Hypothalamus (tissue), 51 donors: ENCODE measurements at regions not wholly inside any gene's neighbourhood (a gene's known extent, or its start where the extent isn't known, plus 50 kb on each side); places are given as distances from the start of the nearest gene placed in this dataset.
"Not testable (repeated sequence)": the region's sequence is repeated elsewhere in the genome, so short reads cannot be mapped to it uniquely, and the experiment has no call there.

Experiments
- DNase-seq, 51 donors: peaks; one replicate each; lab custom pipeline; 2025; lab: John Stamatoyannopoulos, UW

DNA sequence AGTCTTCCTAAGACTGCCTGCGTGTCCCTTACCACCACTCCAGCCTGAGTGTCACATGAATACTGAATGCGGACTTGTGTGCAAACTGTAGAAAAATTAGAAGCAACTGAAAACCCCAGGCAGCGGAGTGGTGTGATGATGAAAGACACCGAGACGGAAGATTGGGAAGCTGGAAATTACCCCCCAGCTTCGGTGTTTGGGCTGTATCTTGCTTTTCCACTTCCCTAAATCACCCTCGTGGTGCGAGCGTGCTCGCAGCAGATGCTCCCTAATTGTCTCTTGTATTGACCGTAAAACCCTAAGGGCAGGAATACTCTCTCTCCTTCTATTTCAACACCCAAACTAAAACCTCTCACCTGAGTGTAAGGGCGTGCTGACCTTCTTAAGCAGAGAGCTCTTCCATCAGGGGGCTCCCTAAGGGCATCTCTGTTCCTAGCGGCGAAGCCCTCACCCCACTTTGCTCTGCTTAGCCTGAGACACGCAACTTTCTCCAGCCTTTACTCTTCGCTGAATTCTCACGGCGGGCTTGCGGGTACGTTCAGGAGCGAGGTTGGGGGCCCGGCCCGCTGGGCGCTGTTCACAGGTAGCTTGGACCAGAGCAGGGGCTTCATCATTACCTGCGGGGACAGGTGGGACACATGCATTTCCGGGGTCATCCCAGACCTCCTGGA, 62.4 kb downstream of the CRYBB2 start:
- DNase-seq, result peak in 1 of 51 donors; percentile 11

GRCh38 chr22:25282346-25282670, 62.9 kb downstream of the CRYBB2 start:
- no peak for DNase-seq

DNA sequence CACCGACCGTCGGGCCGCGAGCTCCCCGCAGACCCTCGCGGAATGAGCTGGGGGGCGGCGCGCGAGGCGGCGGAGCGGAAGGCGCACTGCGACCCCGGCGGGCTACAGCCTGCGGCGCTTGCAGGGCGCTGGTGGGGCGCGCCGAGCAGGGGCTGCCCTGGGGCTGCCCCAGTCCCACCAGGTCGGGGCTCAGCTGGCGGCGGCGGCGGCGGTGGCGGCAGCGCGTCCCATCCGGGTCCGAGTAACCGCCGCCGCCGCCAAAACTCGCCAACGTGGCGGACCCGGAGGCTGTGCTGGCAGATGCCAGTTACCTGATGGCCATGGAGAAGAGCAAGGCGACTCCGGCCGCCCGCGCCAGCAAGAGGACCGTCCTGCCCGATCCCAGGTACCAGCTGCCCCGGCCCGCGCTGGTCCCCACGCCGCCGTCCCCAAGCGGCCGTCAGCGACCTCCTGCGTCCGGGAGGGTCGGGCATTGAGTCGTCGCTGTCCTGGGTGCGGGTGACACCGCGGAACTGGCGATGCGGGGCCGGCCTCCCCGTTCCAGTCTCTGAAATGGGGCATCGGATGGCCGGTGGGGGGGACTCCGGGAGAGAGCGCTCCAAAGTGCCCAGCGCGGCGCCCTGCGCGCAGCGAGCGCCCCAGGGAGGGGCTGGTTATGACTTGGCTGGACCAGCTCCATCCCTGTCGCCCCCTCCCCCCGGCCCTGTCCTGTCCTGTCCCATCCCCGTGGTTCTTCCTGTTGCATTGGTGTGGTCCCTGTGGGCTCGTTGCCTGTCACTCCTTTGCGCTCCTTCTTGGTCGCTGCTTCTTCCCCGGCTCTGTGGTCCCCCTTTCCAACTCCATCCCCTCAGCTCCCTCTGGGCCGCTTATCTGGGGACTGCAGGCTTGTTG, 63.5 kb downstream of the CRYBB2 start:
- peak in 1 of 51 donors; percentile 39 for DNase-seq

DNA sequence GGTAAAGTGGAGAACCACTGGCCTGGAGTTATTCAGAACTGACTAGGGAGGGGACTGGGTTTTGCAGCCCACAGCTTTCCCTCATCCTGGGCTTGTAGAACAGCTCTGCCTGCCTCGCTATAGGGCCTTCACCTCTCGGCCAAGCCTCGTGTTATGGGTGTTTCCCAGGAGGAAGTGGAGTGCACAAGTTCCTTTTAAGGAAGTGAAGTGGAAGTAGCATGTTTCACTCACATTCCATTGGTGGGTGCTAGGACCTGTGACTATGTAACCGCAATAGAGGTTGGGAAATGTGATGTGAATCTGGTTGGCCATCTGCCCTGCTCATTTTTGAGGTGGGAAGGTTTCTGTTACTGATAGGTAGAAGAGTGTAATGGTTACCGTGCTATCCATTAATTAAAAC, 69.0 kb downstream of the CRYBB2 start:
- DNase-seq, result not testable (repeated sequence)

GRCh38 chr22:25301912-25302311, 82.5 kb downstream of the CRYBB2 start:
- not testable (repeated sequence) for DNase-seq

DNA sequence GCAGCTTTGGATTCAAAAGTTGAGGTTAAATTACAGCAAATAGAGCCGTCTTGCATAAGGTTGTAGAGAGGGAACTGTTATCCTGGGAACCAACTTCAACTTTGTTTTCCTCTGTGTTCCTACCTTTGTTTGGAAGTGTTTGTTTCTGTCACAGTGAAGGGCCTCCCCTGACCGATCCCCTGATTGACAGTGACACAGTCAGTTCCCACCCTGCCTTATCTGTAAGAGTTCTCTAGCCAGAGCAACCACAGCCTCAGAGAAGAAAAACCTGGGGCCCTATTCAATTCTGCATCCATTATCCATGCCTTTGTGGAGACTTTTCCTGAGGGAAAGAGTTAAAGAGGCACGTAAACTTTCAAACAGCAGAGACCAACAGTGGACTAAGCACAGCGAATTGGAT, 90.1 kb downstream of the CRYBB2 start:
- DNase-seq, result not testable (repeated sequence)

GRCh38 chr22:25311924-25312323, 92.5 kb downstream of the CRYBB2 start:
- not testable (repeated sequence) for DNase-seq

DNA sequence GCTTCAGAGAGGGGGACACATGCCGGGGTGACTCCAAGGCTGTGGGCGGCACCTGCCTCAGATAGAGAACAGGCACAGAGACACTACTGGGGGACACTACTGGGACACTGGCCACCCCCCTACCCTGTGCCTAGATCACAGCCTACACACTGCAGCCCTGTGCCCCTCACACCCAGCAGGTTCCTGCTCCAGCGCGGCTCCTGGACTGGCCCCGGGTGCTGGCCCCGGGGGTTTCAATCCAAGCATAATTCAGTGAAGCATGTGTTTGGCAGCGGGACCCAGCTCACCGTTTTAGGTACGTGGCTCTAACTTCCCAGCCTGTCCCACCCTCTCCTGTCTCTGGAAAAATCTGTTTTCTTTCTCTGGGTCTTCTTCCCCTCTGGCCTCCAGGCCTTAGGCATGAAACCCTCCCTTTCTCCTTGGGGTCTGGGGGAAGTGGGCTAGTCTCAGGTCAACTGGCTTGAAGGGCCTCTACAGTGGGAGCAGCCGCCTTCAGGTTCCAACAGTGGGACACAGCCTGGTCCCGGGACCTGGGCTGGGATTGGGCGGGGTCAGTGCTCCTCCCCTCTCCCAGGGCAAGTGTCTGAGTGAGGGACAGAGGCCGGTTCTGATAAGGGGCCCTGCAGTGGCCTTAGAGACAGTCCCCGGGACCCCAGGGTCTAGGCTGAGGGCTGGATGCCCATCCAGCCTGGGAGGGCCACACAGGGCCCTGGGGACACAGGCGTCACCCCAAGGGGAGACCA, 98.8 kb downstream of the CRYBB2 start:
- no peak for DNase-seq

GRCh38 chr22:25327018-25327755, 107.7 kb downstream of the CRYBB2 start:
- DNase-seq, result no peak

GRCh38 chr22:25331050-25331449, 111.6 kb downstream of the CRYBB2 start:
- DNase-seq, result no peak

- DNase-seq, result not testable (repeated sequence)
Measured at GRCh38 chr22:25331911-25332310, 112.5 kb downstream of the CRYBB2 start.

DNA sequence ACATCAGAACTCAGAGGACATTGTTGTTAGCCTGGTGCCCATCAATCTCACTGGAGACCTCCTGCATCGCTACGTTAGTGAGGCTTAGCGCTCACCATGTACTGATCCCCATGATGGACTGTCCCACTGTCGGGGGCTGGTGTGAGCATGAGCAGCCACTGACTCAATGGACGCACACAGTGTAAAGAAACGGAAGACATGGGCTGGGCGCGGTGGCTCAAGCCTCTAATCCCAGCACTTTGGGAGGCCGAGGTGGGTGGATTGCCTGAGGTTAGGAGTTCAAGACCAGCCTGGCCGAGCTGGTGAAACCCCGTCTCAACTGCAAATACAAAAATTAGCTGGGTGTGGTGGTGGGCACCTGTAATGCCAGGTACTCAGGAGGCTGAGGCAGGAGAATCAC, 112.9 kb downstream of the CRYBB2 start:
- no peak for DNase-seq

DNA sequence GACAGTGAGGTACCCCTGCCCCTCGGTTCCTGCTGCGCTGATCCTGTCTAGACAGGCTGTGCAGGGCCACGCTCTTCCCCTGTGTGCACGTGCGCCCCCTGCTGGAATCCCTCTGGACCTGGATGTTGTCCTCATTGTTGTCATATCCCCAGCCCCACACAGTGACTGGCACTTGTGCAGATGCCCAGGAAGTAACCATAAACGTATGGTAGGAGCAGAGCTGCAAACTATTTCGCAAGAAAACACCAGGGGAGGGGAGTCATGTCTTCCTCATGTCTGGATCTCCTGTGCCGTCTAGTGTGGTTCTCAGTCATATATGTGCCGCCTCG, 114.7 kb downstream of the CRYBB2 start:
- DNase-seq, result peak in 32 of 51 donors; percentile 1 to 80 (median 28)

DNA sequence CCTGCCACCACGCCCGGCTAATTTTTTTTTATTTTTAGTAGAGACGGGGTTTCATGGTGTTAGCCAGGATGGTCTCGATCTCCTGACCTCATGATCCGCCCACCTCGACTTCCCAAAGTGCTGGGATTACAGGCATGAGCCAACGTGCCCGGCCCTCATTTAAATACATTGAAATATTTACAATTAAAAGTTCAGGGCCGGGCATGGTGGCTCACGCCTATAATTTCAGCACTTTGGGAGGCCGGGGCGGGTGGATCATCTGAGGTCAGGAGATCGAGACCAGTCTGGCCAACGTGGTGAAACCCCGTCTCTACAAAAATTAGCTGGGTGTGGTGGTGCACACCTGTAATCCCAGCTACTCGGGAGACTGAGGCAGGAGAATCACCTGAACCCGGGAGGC, 115.2 kb downstream of the CRYBB2 start:
- not testable (repeated sequence) for DNase-seq

GRCh38 chr22:25335276-25335675, 115.8 kb downstream of the CRYBB2 start:
- DNase-seq, result not testable (repeated sequence)

- DNase-seq, result not testable (repeated sequence)
Measured at GRCh38 chr22:25340536-25340935, 121.1 kb downstream of the CRYBB2 start.

GRCh38 chr22:25344366-25344765, 124.9 kb downstream of the CRYBB2 start:
- not testable (repeated sequence) for DNase-seq

DNA sequence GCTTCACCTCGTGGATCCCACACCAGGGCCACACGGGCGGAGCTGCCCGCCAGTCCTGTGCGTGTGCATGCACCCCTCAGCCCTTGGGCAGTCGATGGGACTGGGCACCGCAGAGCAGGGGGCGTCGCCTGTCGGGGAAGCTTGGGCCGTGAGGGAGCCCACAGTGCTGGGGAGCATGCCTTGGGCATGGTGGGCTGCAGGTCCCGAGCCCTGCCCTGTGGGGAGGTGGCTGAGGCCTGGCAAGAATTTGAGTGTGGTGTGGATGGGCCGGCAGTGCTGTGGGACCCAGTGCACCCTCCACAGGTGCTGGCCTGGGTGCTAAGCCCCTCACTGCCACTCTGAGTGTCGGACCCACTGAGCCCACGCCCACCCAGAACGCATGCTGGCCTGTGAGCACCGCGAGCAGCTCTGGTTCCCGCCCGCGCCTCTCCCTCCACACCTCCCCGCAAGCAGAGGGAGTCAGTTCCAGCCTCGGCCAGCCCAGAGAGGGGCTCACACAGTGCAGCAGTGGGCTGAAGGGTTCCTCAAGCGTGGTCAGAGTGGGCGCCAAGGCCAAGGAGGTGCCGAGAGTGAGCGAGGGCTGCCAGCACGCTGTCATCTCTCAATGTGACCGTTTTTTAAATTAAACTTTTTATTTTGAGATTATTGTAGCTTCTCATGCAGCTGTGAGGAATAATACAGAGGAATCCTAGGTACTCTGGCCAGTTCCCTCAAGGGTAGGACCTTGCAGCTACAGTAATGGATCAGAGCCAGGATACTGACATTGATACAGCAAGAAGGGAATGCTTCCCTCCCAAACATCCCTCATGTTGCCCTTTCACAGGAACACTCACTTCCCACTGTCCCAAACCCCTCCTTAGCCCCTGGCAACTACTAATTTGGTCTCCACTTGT, 127.7 kb downstream of the CRYBB2 start:
- DNase-seq, result no peak

GRCh38 chr22:25347752-25348102, 128.3 kb downstream of the CRYBB2 start:
- DNase-seq, result no peak

- no peak for DNase-seq
Measured at GRCh38 chr22:25348391-25348790, 129.0 kb downstream of the CRYBB2 start.
